ENCODE measurements at regions not wholly inside any gene's neighbourhood (a gene's known extent, or its start where the extent isn't known, plus 50 kb on each side); places are given as distances from the start of the nearest gene placed in this dataset.

DNA sequence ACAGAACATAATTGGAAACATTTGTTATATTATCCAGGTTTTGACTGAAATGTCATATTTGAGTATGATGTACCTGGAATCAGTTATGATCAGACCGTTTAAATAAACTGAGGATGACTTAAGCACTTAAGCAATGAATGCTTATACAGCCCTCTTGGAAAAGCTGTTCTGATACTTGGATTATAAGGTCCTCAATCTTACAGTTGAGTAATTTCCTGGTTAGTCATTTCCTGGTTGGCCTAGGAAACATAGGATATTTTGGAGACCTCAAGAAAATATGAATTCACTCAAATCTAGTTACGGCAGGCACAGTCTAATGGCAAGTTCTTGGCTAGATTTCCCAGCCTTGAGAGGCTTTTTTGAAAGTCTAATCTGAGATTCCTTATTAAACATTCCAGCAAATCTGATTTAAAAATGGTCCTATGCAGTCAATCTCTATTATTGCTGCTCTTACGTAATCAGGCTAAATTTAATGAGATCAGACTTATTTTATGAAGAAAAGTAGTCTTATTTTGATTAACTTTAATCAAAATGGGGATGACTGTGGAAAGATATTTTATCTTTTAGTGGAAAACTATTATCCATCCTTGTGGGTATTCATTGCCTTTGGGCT is 447.2 kb downstream of the SNAPC1 start:
- Histone ChIP-seq H3K9me3 (ENCODE audit: severe bottlenecking) (peaks cover 3% of the 10 kb centered on the region), H3K4me3 (ENCODE audit: low read depth, low read length) (no peak overlapping the region), H3K27me3 (ENCODE audit: insufficient read depth, low read depth, severe bottlenecking) (no peaks in the 10 kb centered on the region), H3K27ac (no peak overlapping the region), H3K36me3 (no peaks in the 10 kb centered on the region)
- TF ChIP-seq, protein P1, sequence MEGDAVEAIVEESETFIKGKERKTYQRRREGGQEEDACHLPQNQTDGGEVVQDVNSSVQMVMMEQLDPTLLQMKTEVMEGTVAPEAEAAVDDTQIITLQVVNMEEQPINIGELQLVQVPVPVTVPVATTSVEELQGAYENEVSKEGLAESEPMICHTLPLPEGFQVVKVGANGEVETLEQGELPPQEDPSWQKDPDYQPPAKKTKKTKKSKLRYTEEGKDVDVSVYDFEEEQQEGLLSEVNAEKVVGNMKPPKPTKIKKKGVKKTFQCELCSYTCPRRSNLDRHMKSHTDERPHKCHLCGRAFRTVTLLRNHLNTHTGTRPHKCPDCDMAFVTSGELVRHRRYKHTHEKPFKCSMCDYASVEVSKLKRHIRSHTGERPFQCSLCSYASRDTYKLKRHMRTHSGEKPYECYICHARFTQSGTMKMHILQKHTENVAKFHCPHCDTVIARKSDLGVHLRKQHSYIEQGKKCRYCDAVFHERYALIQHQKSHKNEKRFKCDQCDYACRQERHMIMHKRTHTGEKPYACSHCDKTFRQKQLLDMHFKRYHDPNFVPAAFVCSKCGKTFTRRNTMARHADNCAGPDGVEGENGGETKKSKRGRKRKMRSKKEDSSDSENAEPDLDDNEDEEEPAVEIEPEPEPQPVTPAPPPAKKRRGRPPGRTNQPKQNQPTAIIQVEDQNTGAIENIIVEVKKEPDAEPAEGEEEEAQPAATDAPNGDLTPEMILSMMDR (IDR thresholded peaks at IDR 0.05; ENCODE audit: low read depth, low read length) = no peak
- no peak for DNase-seq

GRCh38 chr14:62213516-62213915 is 451.3 kb downstream of the SNAPC1 start:
- H3K4me3 ChIP-seq (ENCODE audit: low read depth, low read length) = no peak overlapping the region
- H3K9me3 ChIP-seq (ENCODE audit: severe bottlenecking) = no peaks in the 10 kb centered on the region
- DNase-seq = no peak
- no peaks in the 10 kb centered on the region for H3K27me3 ChIP-seq (ENCODE audit: insufficient read depth, low read depth, severe bottlenecking)
- no peak overlapping the region for H3K27ac ChIP-seq
- TF ChIP-seq, protein P1 (IDR thresholded peaks at IDR 0.05; ENCODE audit: low read depth, low read length) = no peak
- no peaks in the 10 kb centered on the region for H3K36me3 ChIP-seq

DNA sequence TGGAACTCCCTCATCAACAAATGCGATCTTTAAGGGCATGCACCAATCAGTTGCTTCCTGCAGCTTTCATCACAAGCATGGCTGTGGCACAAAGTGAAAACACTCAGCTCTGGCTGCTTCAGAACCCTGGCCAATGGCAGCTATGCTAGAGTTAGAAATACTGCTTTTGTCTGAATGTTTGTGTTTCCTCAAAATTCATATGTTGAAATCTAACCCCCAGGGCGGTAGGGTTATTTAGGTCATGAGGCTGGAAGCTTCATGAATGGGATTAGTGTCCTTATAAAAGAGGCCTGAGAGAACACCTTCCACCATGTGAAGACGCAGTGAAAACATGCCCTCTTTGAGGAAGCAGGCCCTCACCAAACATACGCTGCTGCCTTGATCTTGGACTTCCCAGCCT is 453.9 kb downstream of the SNAPC1 start:
- no peak overlapping the region for H3K27ac ChIP-seq
- DNase-seq = no peak
- no peaks in the 10 kb centered on the region for H3K27me3 ChIP-seq (ENCODE audit: insufficient read depth, low read depth, severe bottlenecking)
- no peak overlapping the region for H3K4me3 ChIP-seq (ENCODE audit: low read depth, low read length)
- TF ChIP-seq, protein P1 (IDR thresholded peaks at IDR 0.05; ENCODE audit: low read depth, low read length) = no peak
- H3K9me3 ChIP-seq (ENCODE audit: severe bottlenecking) = no peaks in the 10 kb centered on the region
- no peaks in the 10 kb centered on the region for H3K36me3 ChIP-seq

- Histone ChIP-seq H3K27me3 (ENCODE audit: insufficient read depth, low read depth, severe bottlenecking) (no peaks in the 10 kb centered on the region), H3K36me3 (no peaks in the 10 kb centered on the region), H3K4me3 (ENCODE audit: low read depth, low read length) (no peak overlapping the region), H3K27ac (no peak overlapping the region), H3K9me3 (ENCODE audit: severe bottlenecking) (peaks cover 10% of the 10 kb centered on the region)
- no peak for DNase-seq
- TF ChIP-seq, protein P1 (IDR thresholded peaks at IDR 0.05; ENCODE audit: low read depth, low read length) = no peak
Observed at GRCh38 chr14:62234849-62235248, 472.6 kb downstream of the SNAPC1 start.

DNA sequence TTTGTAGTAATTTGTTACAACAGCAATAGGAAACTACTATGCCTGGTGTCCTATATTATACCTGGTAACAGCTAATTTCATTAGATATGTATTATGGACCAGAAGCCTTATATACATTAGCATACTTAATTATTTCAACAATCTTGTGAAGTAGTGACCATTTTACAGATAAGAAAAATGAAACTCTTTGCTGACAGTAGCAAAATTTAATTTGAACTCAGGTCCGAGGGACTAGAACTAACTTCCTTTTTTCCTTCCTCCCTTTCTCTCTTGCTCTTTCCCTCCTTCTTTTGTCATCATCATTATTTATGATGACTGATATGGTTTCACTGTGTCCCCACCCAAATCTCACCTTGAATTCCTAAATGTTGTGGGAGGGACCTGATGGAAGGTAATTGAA is 482.0 kb downstream of the SNAPC1 start:
- TF ChIP-seq, protein P1 (IDR thresholded peaks at IDR 0.05; ENCODE audit: low read depth, low read length) = no peak
- H3K27ac ChIP-seq = no peak overlapping the region
- DNase-seq = no peak
- no peak overlapping the region for H3K4me3 ChIP-seq (ENCODE audit: low read depth, low read length)
- no peaks in the 10 kb centered on the region for H3K9me3 ChIP-seq (ENCODE audit: severe bottlenecking)
- H3K27me3 ChIP-seq (ENCODE audit: insufficient read depth, low read depth, severe bottlenecking) = no peaks in the 10 kb centered on the region
- no peaks in the 10 kb centered on the region for H3K36me3 ChIP-seq

DNA sequence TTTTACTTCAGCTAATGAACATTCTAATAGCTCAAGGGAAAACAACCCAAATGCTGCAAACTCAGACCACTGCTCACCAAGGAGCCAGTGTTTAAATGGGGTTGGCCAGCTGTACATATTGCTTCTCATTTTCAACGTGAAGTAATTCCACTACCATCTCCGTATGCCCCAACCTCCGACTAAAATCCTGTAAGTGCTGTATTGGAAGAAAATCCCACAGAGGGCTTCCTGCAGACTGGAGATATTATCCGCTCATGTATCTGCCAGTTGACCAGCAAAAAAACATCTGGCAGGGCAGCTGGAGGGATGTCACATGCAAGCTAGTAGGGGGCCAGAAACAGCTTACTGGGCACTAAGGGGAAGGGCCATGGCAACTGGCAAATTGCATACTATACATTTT is 485.0 kb downstream of the SNAPC1 start:
- Histone ChIP-seq H3K36me3 (no peaks in the 10 kb centered on the region), H3K27ac (no peak overlapping the region), H3K27me3 (ENCODE audit: insufficient read depth, low read depth, severe bottlenecking) (no peaks in the 10 kb centered on the region), H3K4me3 (ENCODE audit: low read depth, low read length) (no peak overlapping the region), H3K9me3 (ENCODE audit: severe bottlenecking) (no peaks in the 10 kb centered on the region)
- TF ChIP-seq, protein P1 (IDR thresholded peaks at IDR 0.05; ENCODE audit: low read depth, low read length) = no peak
- DNase-seq = no peak
